ENCODE measurements at regions not wholly inside any gene's neighbourhood (a gene's known extent, or its start where the extent isn't known, plus 50 kb on each side); places are given as distances from the start of the nearest gene placed in this dataset.

DNA sequence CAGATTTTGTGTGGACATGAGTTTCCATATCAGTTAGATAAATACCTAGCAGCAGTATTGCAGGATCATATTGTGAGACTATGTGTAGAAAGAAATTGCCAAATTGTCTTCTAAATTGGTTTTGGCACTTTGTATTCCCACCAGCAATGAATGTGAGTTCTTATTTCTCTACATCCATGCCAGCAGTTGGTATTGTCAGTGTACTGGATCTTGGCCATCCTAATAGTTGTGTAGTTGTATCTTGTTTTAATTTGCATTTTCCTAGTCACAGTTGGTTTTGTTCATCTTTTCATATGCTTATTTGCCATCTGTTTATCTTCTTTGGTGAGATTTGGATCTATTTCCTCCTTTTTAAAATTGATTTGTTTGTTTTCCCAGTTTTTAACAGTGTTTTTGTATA is 154.7 kb upstream of the HCRTR2 start:
- H3K36me3 ChIP-seq (replicated peaks in 1 of 2) = no peaks in the 10 kb centered on the region
- no peak overlapping the region for H3K4me3 ChIP-seq
- no peaks in the 10 kb centered on the region for H3K9me3 ChIP-seq (replicated peaks in 1 of 3)
- H3K4me1 ChIP-seq (replicated peaks in 1 of 2) = no peaks in the 10 kb centered on the region
- no peaks in the 10 kb centered on the region for H3K27me3 ChIP-seq
- intact Hi-C loops (cut with DNase I) = no loop called here
- TF ChIP-seq POLR2A (IDR thresholded peaks at IDR 0.05) = no peak
- TF ChIP-seq CTCF (IDR thresholded peaks at IDR 0.05) = no peak
- no peak for DNase-seq
- no peak overlapping the region for H3K27ac ChIP-seq

- Histone ChIP-seq H3K4me3 (no peak overlapping the region), H3K27ac (no peak overlapping the region), H3K27me3 (no peaks in the 10 kb centered on the region), H3K4me1 (replicated peaks in 1 of 2) (no peaks in the 10 kb centered on the region), H3K36me3 (replicated peaks in 1 of 2) (no peaks in the 10 kb centered on the region), H3K9me3 (replicated peaks in 1 of 3) (no peaks in the 10 kb centered on the region)
- 60 to 62% (median 61%) methylated on average over 3 of the region's 3 CpGs for WGBS, 4 donors
- DNase-seq = no peak
- TF ChIP-seq POLR2A (IDR thresholded peaks at IDR 0.05) (no peak), CTCF (IDR thresholded peaks at IDR 0.05) (no peak)
- intact Hi-C loops (cut with DNase I) = no loop called here
These were observed 151.1 kb upstream of the HCRTR2 start for GRCh38 chr6:55023230-55023629.

DNA sequence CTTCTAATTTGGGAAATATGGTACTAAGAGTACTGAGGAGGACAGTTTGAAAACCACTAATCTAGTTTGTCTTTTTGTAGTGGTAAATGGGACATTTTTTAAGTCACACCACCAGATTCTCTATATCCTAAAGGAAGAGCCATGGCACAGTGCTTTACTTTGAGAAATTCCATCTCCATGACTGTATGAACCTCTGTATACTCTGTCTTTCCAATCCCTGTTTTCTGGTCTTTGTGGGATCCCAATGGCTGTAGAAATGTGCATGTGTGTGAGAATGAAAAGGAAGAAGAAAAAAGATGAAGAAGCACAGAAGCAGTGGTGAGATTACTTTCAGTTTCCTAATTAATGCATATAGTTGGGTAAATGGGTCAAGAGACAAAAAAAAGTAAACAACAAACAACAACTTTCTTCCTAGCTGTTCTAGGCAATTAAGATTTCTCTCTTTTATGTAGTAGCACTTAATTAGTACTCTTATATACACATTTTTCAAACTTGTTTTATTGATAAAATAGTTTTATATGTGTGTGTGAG is 141.2 kb upstream of the HCRTR2 start:
- no peak for TF ChIP-seq CTCF (IDR thresholded peaks at IDR 0.05)
- no peak for TF ChIP-seq POLR2A (IDR thresholded peaks at IDR 0.05)
- Histone ChIP-seq H3K27me3 (no peaks in the 10 kb centered on the region), H3K9me3 (replicated peaks in 1 of 3) (no peaks in the 10 kb centered on the region), H3K4me3 (no peak overlapping the region), H3K36me3 (replicated peaks in 1 of 2) (no peaks in the 10 kb centered on the region), H3K27ac (no peak overlapping the region), H3K4me1 (replicated peaks in 1 of 2) (no peaks in the 10 kb centered on the region)
- DNase-seq = no peak
- intact Hi-C loops (cut with DNase I) = no loop called here

DNA sequence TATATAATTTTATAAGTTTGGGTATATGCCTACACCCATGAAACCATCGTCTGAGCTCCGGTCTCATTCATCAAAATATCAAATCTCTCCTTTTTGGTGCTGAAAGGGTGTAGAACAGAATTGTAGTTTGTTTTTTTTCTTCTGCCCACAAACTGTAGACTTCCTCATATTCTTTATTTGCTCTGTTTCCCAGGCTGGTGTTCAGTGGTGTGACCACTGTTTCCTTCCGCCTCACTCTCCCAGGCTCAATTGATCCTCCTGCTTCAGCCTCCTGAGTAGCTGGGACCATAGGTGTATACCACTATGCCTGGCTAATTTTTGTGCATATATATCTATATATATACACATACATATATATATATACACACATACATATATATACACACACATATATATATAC is 139.6 kb upstream of the HCRTR2 start:
- TF ChIP-seq POLR2A (IDR thresholded peaks at IDR 0.05) (no peak), CTCF (IDR thresholded peaks at IDR 0.05) (no peak)

More for the DNA sequence above, 139.6 kb upstream of the HCRTR2 start:
- Histone ChIP-seq H3K36me3 (replicated peaks in 1 of 2) (no peaks in the 10 kb centered on the region), H3K9me3 (replicated peaks in 1 of 3) (no peaks in the 10 kb centered on the region), H3K27me3 (no peaks in the 10 kb centered on the region), H3K4me3 (no peak overlapping the region), H3K27ac (no peak overlapping the region), H3K4me1 (replicated peaks in 1 of 2) (no peaks in the 10 kb centered on the region)
- no peak for DNase-seq
- intact Hi-C loops (cut with DNase I) = no loop called here
- 77 to 82% (median 79%) methylated on average over 3 of the region's 3 CpGs for WGBS, 4 donors
